ENCODE measurements at regions not wholly inside any gene's neighbourhood (a gene's known extent, or its start where the extent isn't known, plus 50 kb on each side); places are given as distances from the start of the nearest gene placed in this dataset.
"Not testable (repeated sequence)": the region's sequence is repeated elsewhere in the genome, so short reads cannot be mapped to it uniquely, and the experiment has no call there.

- in situ Hi-C loops (cut with MboI; ENCODE audit: low pct_unique_long_range_greater_than_20kb in 2 of 9, low sequenced_read_pairs in 9 of 9, unreplicated experiment in 9 of 9): no loop called here
- ATAC-seq (replicated peaks in 6 of 8): no peak
- Histone ChIP-seq H3K27ac (no peak overlapping the region), H3K4me1 (replicated peaks in 1 of 2) (peaks cover 5 to 39% of the 10 kb centered on the region in 2 donors), H3K4me3 (no peak overlapping the region)
- WGBS, 10 experiments: 75 to 100% (median 100%) methylated on average over 1 of the region's 1 CpG; no CpG with 5 or more reads in 3 of the 10 experiments
These were observed 177.3 kb downstream of the PRL start for GRCh38 chr6:22119500-22119899.

DNA sequence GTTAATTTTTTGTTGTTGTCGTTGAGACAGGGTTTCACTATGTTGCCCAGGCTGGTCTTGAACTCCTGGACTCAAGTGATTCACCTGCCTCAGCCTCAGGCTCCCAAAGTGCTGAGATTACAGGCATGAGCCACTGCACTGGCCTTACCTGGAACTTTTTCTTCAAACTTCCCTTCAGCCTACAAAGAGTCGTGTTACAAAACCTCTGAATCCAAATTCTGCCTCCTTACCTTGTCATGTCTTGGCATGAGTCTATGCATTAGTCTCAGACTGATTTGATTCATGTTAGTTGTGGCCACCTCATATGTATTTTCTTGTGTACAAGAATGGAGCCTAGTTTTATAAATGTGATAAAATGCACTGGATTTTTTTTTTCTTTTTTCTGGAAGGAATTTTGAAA, 172.1 kb downstream of the PRL start:
- 43 to 100% (median 100%) methylated on average over 1 to 2 of the region's 2 CpGs; no CpG with 5 or more reads in 2 of the 10 experiments for WGBS, 10 experiments
- no peak for ATAC-seq (replicated peaks in 6 of 8)
- H3K27ac ChIP-seq: no peak overlapping the region
- in situ Hi-C loops (cut with MboI; ENCODE audit: low pct_unique_long_range_greater_than_20kb in 2 of 9, low sequenced_read_pairs in 9 of 9, unreplicated experiment in 9 of 9): loop anchor here in 2 of 9 experiments (25.0 kb wide), 2 partner anchors 512 to 1562 kb away; no protein-coding TSS in a partner anchor
- no peaks in the 10 kb centered on the region for H3K4me1 ChIP-seq (replicated peaks in 1 of 2)
- H3K4me3 ChIP-seq: no peak overlapping the region

GRCh38 chr6:22126910-22127309, 169.9 kb downstream of the PRL start:
- no peaks in the 10 kb centered on the region for H3K4me1 ChIP-seq (replicated peaks in 1 of 2)
- in situ Hi-C loops (cut with MboI; ENCODE audit: low pct_unique_long_range_greater_than_20kb in 2 of 9, low sequenced_read_pairs in 9 of 9, unreplicated experiment in 9 of 9): loop anchor here in 2 of 9 experiments (25.0 kb wide), 2 partner anchors 515 to 1565 kb away; no protein-coding TSS in a partner anchor
- no peak for ATAC-seq (replicated peaks in 6 of 8)

GRCh38 chr6:22129751-22130150, 167.1 kb downstream of the PRL start:
- in situ Hi-C loops (cut with MboI; ENCODE audit: low pct_unique_long_range_greater_than_20kb in 2 of 9, low sequenced_read_pairs in 9 of 9, unreplicated experiment in 9 of 9): loop anchor here in 2 of 9 experiments (25.0 kb wide), 2 partner anchors 517 to 1567 kb away; no protein-coding TSS in a partner anchor
- no peaks in the 10 kb centered on the region for H3K4me1 ChIP-seq (replicated peaks in 1 of 2)
- WGBS, 10 experiments: 73 to 100% (median 91%) methylated on average over 2 to 3 of the region's 3 CpGs
- ATAC-seq (replicated peaks in 6 of 8): no peak
- H3K4me3 ChIP-seq: no peak overlapping the region
- no peak overlapping the region for H3K27ac ChIP-seq

More at GRCh38 chr6:22126910-22127309, 169.9 kb downstream of the PRL start:
- WGBS, 10 experiments: 83 to 100% (median 92%) methylated on average over 1 of the region's 1 CpG; no CpG with 5 or more reads in 3 of the 10 experiments
- Histone ChIP-seq H3K27ac (no peak overlapping the region), H3K4me3 (no peak overlapping the region)

GRCh38 chr6:22132656-22133055, 164.2 kb downstream of the PRL start:
- Histone ChIP-seq H3K27ac (no peak overlapping the region), H3K4me3 (no peak overlapping the region), H3K4me1 (replicated peaks in 1 of 2) (peaks cover 1 to 5% of the 10 kb centered on the region in 2 donors)
- in situ Hi-C loops (cut with MboI; ENCODE audit: low pct_unique_long_range_greater_than_20kb in 2 of 9, low sequenced_read_pairs in 9 of 9, unreplicated experiment in 9 of 9): loop anchor here in 2 of 9 experiments (25.0 kb wide), 2 partner anchors 520 to 1570 kb away; no protein-coding TSS in a partner anchor
- WGBS, 10 experiments: 40 to 100% (median 83%) methylated on average over 1 to 2 of the region's 2 CpGs; no CpG with 5 or more reads in 3 of the 10 experiments
- no peak for ATAC-seq (replicated peaks in 6 of 8)

DNA sequence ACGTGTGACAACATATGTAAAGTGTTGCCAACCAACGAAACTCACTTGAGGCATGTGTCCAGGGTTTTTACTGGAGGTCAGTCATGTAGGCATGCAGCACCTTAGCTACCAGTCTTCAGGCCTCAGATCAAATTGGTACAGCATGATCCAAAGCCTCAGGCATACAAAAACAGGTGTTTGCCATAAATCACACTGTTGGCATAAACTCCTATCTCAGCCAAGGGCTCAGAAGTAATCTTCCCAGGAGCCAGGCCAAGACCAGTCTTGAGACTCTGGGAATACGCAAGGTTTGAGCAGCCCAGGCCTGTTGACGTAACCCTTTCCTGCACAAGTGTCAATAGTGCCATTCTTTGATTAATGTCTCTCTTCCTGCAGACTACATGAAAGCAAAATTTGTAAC, 163.5 kb downstream of the PRL start:
- in situ Hi-C loops (cut with MboI; ENCODE audit: low pct_unique_long_range_greater_than_20kb in 2 of 9, low sequenced_read_pairs in 9 of 9, unreplicated experiment in 9 of 9): loop anchor here in 2 of 9 experiments (25.0 kb wide), 2 partner anchors 521 to 1571 kb away; no protein-coding TSS in a partner anchor
- peak in 1 of 8 experiments; percentile 32 for ATAC-seq (replicated peaks in 6 of 8)

DNA sequence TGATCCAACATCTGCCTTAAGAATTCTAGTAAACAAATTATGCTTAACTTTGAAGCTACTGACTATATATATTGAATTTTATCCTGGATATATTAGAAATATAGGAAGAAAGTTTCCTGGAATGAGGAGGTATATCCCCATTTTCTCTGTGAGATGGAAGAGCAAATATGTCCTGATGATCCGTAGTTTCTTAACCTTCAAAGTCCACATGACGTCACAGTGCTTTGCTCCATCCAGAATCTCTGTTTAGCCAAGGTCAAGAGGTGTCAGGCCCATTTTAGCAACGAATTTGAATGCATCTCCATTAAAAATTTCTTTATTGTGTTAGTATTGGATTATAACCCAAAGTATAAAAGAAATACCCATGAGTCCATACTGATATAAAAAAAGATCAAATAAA, 162.5 kb downstream of the PRL start:
- no peak for ATAC-seq (replicated peaks in 6 of 8)
- H3K4me3 ChIP-seq: no peak overlapping the region
- H3K4me1 ChIP-seq (replicated peaks in 1 of 2): peaks cover 13 to 21% of the 10 kb centered on the region in 2 donors
- H3K27ac ChIP-seq: no peak overlapping the region
- in situ Hi-C loops (cut with MboI; ENCODE audit: low pct_unique_long_range_greater_than_20kb in 2 of 9, low sequenced_read_pairs in 9 of 9, unreplicated experiment in 9 of 9): loop anchor here in 2 of 9 experiments (25.0 kb wide), 2 partner anchors 522 to 1572 kb away; no protein-coding TSS in a partner anchor
- 11 to 100% (median 89%) methylated on average over 1 to 3 of the region's 3 CpGs; no CpG with 5 or more reads in 2 of the 10 experiments for WGBS, 10 experiments

More for the DNA sequence above, 163.5 kb downstream of the PRL start:
- WGBS, 10 experiments: 19 to 95% (median 78%) methylated on average over 1 to 4 of the region's 4 CpGs; no CpG with 5 or more reads in 1 of the 10 experiments
- Histone ChIP-seq H3K4me1 (replicated peaks in 1 of 2) (peaks cover 8 to 12% of the 10 kb centered on the region in 2 donors), H3K27ac (no peak overlapping the region), H3K4me3 (no peak overlapping the region)

- Histone ChIP-seq H3K27ac (no peak overlapping the region), H3K4me1 (replicated peaks in 1 of 2) (peaks cover 14 to 22% of the 10 kb centered on the region in 2 donors), H3K4me3 (no peak overlapping the region)
- in situ Hi-C loops (cut with MboI; ENCODE audit: low pct_unique_long_range_greater_than_20kb in 2 of 9, low sequenced_read_pairs in 9 of 9, unreplicated experiment in 9 of 9): loop anchor here in 2 of 9 experiments (25.0 kb wide), 2 partner anchors 523 to 1573 kb away; no protein-coding TSS in a partner anchor
- WGBS, 10 experiments: 63 to 100% (median 91%) methylated on average over 1 of the region's 1 CpG
- ATAC-seq (replicated peaks in 6 of 8): no peak
These were observed 161.4 kb downstream of the PRL start for GRCh38 chr6:22135395-22135794.

DNA sequence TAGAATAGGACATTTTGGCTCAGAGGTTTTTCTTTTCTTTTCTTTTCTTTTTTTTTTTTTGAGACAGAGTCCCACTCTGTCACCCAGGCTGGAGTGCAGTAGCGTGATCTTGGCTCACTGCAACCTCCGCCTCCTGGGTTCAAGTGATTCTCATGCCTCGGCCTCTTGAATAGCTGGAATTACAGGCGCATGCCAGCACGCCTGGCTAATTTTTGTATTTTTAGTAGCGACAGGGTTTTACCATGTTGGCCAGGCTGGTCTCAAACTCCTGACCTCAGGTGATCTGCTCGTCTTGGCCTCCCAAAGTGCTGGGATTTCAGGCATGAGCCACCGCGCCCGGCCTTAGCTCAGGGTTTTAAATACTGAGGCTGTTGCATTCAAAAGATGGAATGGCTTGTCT, 156.1 kb downstream of the PRL start:
- Histone ChIP-seq H3K27ac (peak overlapping the region; percentile 3 to 58), H3K4me1 (replicated peaks in 1 of 2) (peaks cover 38 to 60% of the 10 kb centered on the region in 2 donors)
- ATAC-seq (replicated peaks in 6 of 8); H3K4me3 ChIP-seq: not testable (repeated sequence)
- 80 to 100% (median 94%) methylated on average over 1 to 7 of the region's 10 CpGs; no CpG with 5 or more reads in 4 of the 10 experiments for WGBS, 10 experiments
- in situ Hi-C loops (cut with MboI; ENCODE audit: low pct_unique_long_range_greater_than_20kb in 2 of 9, low sequenced_read_pairs in 9 of 9, unreplicated experiment in 9 of 9): loop anchor here in 2 of 9 experiments (25.0 kb wide), 2 partner anchors 528 to 1578 kb away; no protein-coding TSS in a partner anchor

- H3K4me3 ChIP-seq: no peak overlapping the region
- in situ Hi-C loops (cut with MboI; ENCODE audit: low pct_unique_long_range_greater_than_20kb in 2 of 9, low sequenced_read_pairs in 9 of 9, unreplicated experiment in 9 of 9): loop anchor here in 2 of 9 experiments (25.0 kb wide), 2 partner anchors 529 to 1579 kb away; no protein-coding TSS in a partner anchor
- H3K4me1 ChIP-seq (replicated peaks in 1 of 2): peaks cover 44 to 65% of the 10 kb centered on the region in 2 donors
- peak overlapping the region; percentile 3 to 58 for H3K27ac ChIP-seq
- ATAC-seq (replicated peaks in 6 of 8): peak in 5 of 8 experiments; percentile 21 to 43 (median 28)
- 17 to 86% (median 53%) methylated on average over 1 to 5 of the region's 5 CpGs; no CpG with 5 or more reads in 2 of the 10 experiments for WGBS, 10 experiments
These were observed 155.5 kb downstream of the PRL start for GRCh38 chr6:22141241-22141745.

GRCh38 chr6:22142856-22143255, 154.0 kb downstream of the PRL start:
- Histone ChIP-seq H3K4me3 (no peak overlapping the region), H3K27ac (no peak overlapping the region), H3K4me1 (replicated peaks in 1 of 2) (peaks cover 56 to 75% of the 10 kb centered on the region in 2 donors)
- WGBS, 10 experiments: 33 to 100% (median 91%) methylated on average over 1 to 7 of the region's 7 CpGs
- in situ Hi-C loops (cut with MboI; ENCODE audit: low pct_unique_long_range_greater_than_20kb in 2 of 9, low sequenced_read_pairs in 9 of 9, unreplicated experiment in 9 of 9): loop anchor here in 2 of 9 experiments (25.0 kb wide), 2 partner anchors 531 to 1581 kb away; no protein-coding TSS in a partner anchor
- ATAC-seq (replicated peaks in 6 of 8): no peak

DNA sequence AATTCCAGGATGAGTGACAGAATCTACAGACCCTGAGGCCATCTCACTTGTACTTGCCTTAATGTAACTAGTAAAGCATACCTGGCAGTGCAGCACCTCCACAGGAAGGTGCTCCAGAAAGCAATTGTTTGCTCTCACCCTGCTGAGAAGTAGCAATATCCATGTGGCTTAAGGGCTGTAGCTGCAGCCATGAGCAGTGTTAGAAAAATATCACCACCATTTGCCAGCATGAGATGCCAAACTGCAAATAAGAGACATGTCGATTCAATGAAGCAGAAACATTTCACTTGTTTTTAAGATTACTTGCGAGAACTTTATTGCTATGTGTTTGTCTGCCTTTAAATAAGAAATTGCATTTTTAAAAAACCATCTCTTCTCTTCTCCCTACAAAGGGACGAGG, 151.5 kb downstream of the PRL start:
- Histone ChIP-seq H3K27ac (peak overlapping the region; percentile 30 to 90), H3K4me3 (peak overlapping the region in 2 of 5 donors; percentile 0 to 4), H3K4me1 (replicated peaks in 1 of 2) (peaks cover 65 to 79% of the 10 kb centered on the region in 2 donors)
- 0 to 97% (median 72%) methylated on average over 1 to 3 of the region's 3 CpGs; no CpG with 5 or more reads in 2 of the 10 experiments for WGBS, 10 experiments
- no peak for ATAC-seq (replicated peaks in 6 of 8)
- in situ Hi-C loops (cut with MboI; ENCODE audit: low pct_unique_long_range_greater_than_20kb in 2 of 9, low sequenced_read_pairs in 9 of 9, unreplicated experiment in 9 of 9): loop anchor here in 2 of 9 experiments (25.0 kb wide), 2 partner anchors 533 to 1583 kb away; no protein-coding TSS in a partner anchor
